SK-N-SH (cell line): ENCODE measurements at regions not wholly inside any gene's neighbourhood (a gene's known extent, or its start where the extent isn't known, plus 50 kb on each side); places are given as distances from the start of the nearest gene placed in this dataset.

Experiments used
- CTCF ChIA-PET: fragments of 300-600, 350-600 bp; formaldehyde crosslinking; extraction: SDS; loops from one replicate; lab custom pipeline; 2021; lab: Yijun Ruan, JAX
- POLR2A ChIA-PET: fragments of 350-600 bp; sonication (Branson Sonifier 250); formaldehyde crosslinking; extraction: SDS; loops from one replicate; lab custom pipeline; 2020; ENCODE audit warnings: antibody characterized with exemption, inconsistent platforms; lab: Yijun Ruan, JAX
- DNase-seq: peaks from one replicate; pipeline ENCODE4 v3.0.0; 2012
- H2AFZ ChIP-seq: fragments of 200-600 bp; sonication (generic); 2 replicates; pipeline ENCODE4 v1.8.1; 2016; ENCODE audit warnings: antibody characterized with exemption, mild to moderate bottlenecking, low read depth
- H3F3A ChIP-seq: fragments of 200-600 bp; sonication (generic); replicated peaks from 2 replicates; pipeline ENCODE3; 2016; ENCODE audit warnings: antibody characterized with exemption, mild to moderate bottlenecking; ENCODE audit not compliant: insufficient read depth
- H3K27ac ChIP-seq, 2 experiments: fragments of 200-500 bp in 1 of 2; fragments of 200-600 bp in 1 of 2; sonication (Bioruptor generic) in 1 of 2; sonication (generic), shearing (Covaris generic) in 1 of 2; 2 replicates each; pipeline versions ENCODE4 v1.5.1 to v1.6.1; 2014 to 2016; ENCODE audit warnings: low read depth in 2 of 2, inconsistent platforms in 1 of 2, low read length in 1 of 2, mild to moderate bottlenecking in 1 of 2, mixed read lengths in 1 of 2
- H3K27me3 ChIP-seq: fragments of 200-600 bp; sonication (generic), shearing (Covaris generic); 2 replicates; pipeline ENCODE4 v1.6.1; 2016; ENCODE audit warnings: mixed run types; ENCODE audit not compliant: insufficient read depth
- H3K36me3 ChIP-seq, 2 experiments: fragments of 200-500 bp in 1 of 2; fragments of 200-600 bp in 1 of 2; sonication (Bioruptor generic) in 1 of 2; sonication (generic) in 1 of 2; replicated peaks in 1 of 2; 2 replicates each; pipeline versions ENCODE3 to v1.5.1; 2014 to 2016; ENCODE audit warnings: low read length in 1 of 2, mild to moderate bottlenecking in 1 of 2; ENCODE audit not compliant: insufficient read depth in 2 of 2, control insufficient read depth in 1 of 2
- H3K4me1 ChIP-seq, 2 experiments: fragments of 200-500 bp in 1 of 2; fragments of 200-600 bp in 1 of 2; sonication (Bioruptor generic) in 1 of 2; sonication (generic), shearing (Covaris generic) in 1 of 2; 2 replicates each; pipeline versions ENCODE4 v1.5.1 to v1.6.1; 2014 to 2016; ENCODE audit warnings: low read depth in 1 of 2, low read length in 1 of 2, mixed run types in 1 of 2; ENCODE audit not compliant: insufficient read depth in 2 of 2, control insufficient read depth in 1 of 2
- H3K4me2 ChIP-seq: fragments of 200-600 bp; sonication (generic), shearing (Covaris generic); 2 replicates; pipeline ENCODE4 v1.6.1; 2017; ENCODE audit warnings: mixed run types
- H3K4me3 ChIP-seq, 2 experiments: fragments of 200-500 bp in 1 of 2; fragments of 200-600 bp in 1 of 2; sonication (Bioruptor generic) in 1 of 2; sonication (generic), shearing (Covaris generic) in 1 of 2; 2 replicates each; pipeline versions ENCODE4 v1.5.1 to v1.8.1; 2014 to 2016; ENCODE audit warnings: low read depth in 2 of 2, inconsistent platforms in 1 of 2, low read length in 1 of 2, mild to moderate bottlenecking in 1 of 2, mixed read lengths in 1 of 2, moderate library complexity in 1 of 2
- H3K79me2 ChIP-seq: fragments of 200-600 bp; sonication (generic); 2 replicates; pipeline ENCODE4 v1.8.1; 2017; ENCODE audit warnings: mild to moderate bottlenecking; ENCODE audit not compliant: insufficient read depth
- H3K9ac ChIP-seq: fragments of 200-600 bp; sonication (generic); 2 replicates; pipeline ENCODE4 v1.6.1; 2017; ENCODE audit warnings: mixed run types
- H3K9me2 ChIP-seq: fragments of 200-600 bp; sonication (generic); 2 replicates; pipeline ENCODE4 v1.6.1; 2017; ENCODE audit warnings: mixed run types
- H3K9me3 ChIP-seq: fragments of 200-600 bp; sonication (generic); 2 replicates; pipeline ENCODE4 v1.6.1; 2017; ENCODE audit warnings: mixed run types, mild to moderate bottlenecking, moderate library complexity
- H4K20me1 ChIP-seq: fragments of 200-600 bp; sonication (generic); 2 replicates; pipeline ENCODE4 v1.6.1; 2017; ENCODE audit warnings: mild to moderate bottlenecking, mixed run types; ENCODE audit not compliant: insufficient read depth
- CHD2 ChIP-seq: fragments of 150-350 bp; IDR thresholded peaks from 2 replicates; pipeline ENCODE4 v1.6.1; 2018; ENCODE audit warnings: low read length; ENCODE audit not compliant: partially characterized antibody
- ELF1 ChIP-seq: IDR thresholded peaks from 2 replicates; pipeline ENCODE4 v1.4.0; 2012
- FOSL2 ChIP-seq: IDR thresholded peaks from 2 replicates; pipeline ENCODE4 v1.4.0; 2012; ENCODE audit warnings: low read depth, mild to moderate bottlenecking, moderate library complexity, borderline replicate concordance
- FOXM1 ChIP-seq: IDR thresholded peaks from 2 replicates; pipeline ENCODE4 v1.4.0; 2012; ENCODE audit warnings: low read depth, mild to moderate bottlenecking
- GATA2 ChIP-seq: sonication (generic); formaldehyde crosslinking; IDR thresholded peaks from 2 replicates; pipeline ENCODE4 v1.5.0; 2020; ENCODE audit warnings: mild to moderate bottlenecking, missing genetic modification reagents
- JUND ChIP-seq: IDR thresholded peaks from 2 replicates; pipeline ENCODE4 v1.4.0; 2012
- MAX ChIP-seq: IDR thresholded peaks from 2 replicates; pipeline ENCODE4 v1.4.0; 2012; ENCODE audit warnings: low read depth
- MXI1 ChIP-seq: IDR thresholded peaks from 2 replicates; pipeline ENCODE4 v1.6.1; 2012; ENCODE audit warnings: mild to moderate bottlenecking, low read depth, low read length, improper control_type of control experiment
- NFIC ChIP-seq: IDR thresholded peaks from 2 replicates; pipeline ENCODE4 v1.4.0; 2012; ENCODE audit warnings: borderline replicate concordance
- RFX5 ChIP-seq: IDR thresholded peaks from 2 replicates; pipeline ENCODE4 v1.6.1; 2012; ENCODE audit warnings: mild to moderate bottlenecking, improper control_type of control experiment, low read length
- RXRA ChIP-seq: IDR thresholded peaks from 2 replicates; pipeline ENCODE4 v1.4.0; 2012; ENCODE audit warnings: low read depth, mild to moderate bottlenecking, borderline replicate concordance
- SMC3 ChIP-seq: IDR thresholded peaks from 2 replicates; pipeline ENCODE4 v1.6.1; 2012; ENCODE audit warnings: low read depth, low read length, improper control_type of control experiment
- TAF1 ChIP-seq: IDR thresholded peaks from 2 replicates; pipeline ENCODE4 v1.6.1; 2012; ENCODE audit warnings: low read depth, mild to moderate bottlenecking, low read length, moderate library complexity, borderline replicate concordance
- USF1 ChIP-seq: IDR thresholded peaks from 2 replicates; pipeline ENCODE4 v1.4.0; 2012; ENCODE audit warnings: low read depth, borderline replicate concordance
- USF2 ChIP-seq: fragments of 150-350 bp; IDR thresholded peaks from 2 replicates; pipeline ENCODE4 v1.6.1; 2017; ENCODE audit warnings: antibody characterized with exemption, low read length, low read depth, borderline replicate concordance
- ZBTB33 ChIP-seq: IDR thresholded peaks from 2 replicates; pipeline ENCODE4 v1.4.0; 2012; ENCODE audit warnings: low read depth, borderline replicate concordance
- WGBS: methylation state at CpG from one replicate; pipeline ENCODE4 v1.1.6; 2017; ENCODE audit warnings: low lambda C conversion rate; 5-methylcytosine and 5-hydroxymethylcytosine counted together

- POLR2A ChIA-PET, result no interaction called here
- Histone ChIP-seq H3K9ac (no peak overlapping the region), H2AFZ (no peak overlapping the region), H3K27me3 (no peaks in the 10 kb centered on the region), H3K4me3 (no peak overlapping the region), H3K9me2 (no peaks in the 10 kb centered on the region), H3K79me2 (no peaks in the 10 kb centered on the region), H3F3A (no peaks in the 10 kb centered on the region), H3K27ac (no peak overlapping the region), H3K9me3 (no peaks in the 10 kb centered on the region), H3K36me3 (no peaks in the 10 kb centered on the region), H3K4me1 (no peaks in the 10 kb centered on the region; a peak in 1 of 4 replicates), H4K20me1 (no peaks in the 10 kb centered on the region), H3K4me2 (no peak overlapping the region)
- DNase-seq, result no peak
- 5% methylated on average over 10 of the region's 10 CpGs for WGBS
- no peak for TF ChIP-seq NFIC
- no peak for TF ChIP-seq RFX5
- no peak for TF ChIP-seq MAX
- TF ChIP-seq FOXM1, result no peak
- TF ChIP-seq FOSL2, result no peak
- TF ChIP-seq GATA2 (CRISPR knock-in tag), result no peak
- TF ChIP-seq JUND, result no peak
- TF ChIP-seq RXRA, result no peak
- no peak for TF ChIP-seq MXI1
- TF ChIP-seq SMC3, result no peak
- no peak for TF ChIP-seq USF1
- TF ChIP-seq USF2, result no peak
- no peak for TF ChIP-seq TAF1
- TF ChIP-seq CHD2, result no peak
- no peak for TF ChIP-seq ELF1
- no peak for TF ChIP-seq ZBTB33
- CTCF ChIA-PET, result interaction anchor here (2.5 kb wide), 1 partner anchor 23 kb away, joined by 7 read pairs; no protein-coding TSS in a partner anchor
Measured at GRCh38 chr17:11121341-11121985, 119.5 kb upstream of the SHISA6 start.
